Testis (tissue), 2 donors: ENCODE measurements at regions not wholly inside any gene's neighbourhood (a gene's known extent, or its start where the extent isn't known, plus 50 kb on each side); places are given as distances from the start of the nearest gene placed in this dataset.

Experiments
- POLR2A ChIP-seq: fragments of 450-650 bp; IDR thresholded peaks from one replicate; pipeline ENCODE4 v1.6.1; 2017; ENCODE audit warnings: antibody characterized with exemption, mild to moderate bottlenecking, moderate library complexity
- TF ChIP-seq, protein P1 (sequence below), 3 experiments: fragments of 450-650 bp in 2 of 3; fragments of 200-600 bp in 1 of 3; sonication (generic) in 1 of 3; IDR thresholded peaks; one replicate each; pipeline ENCODE4 v1.5.1; 2016 to 2019; ENCODE audit warnings: antibody characterized with exemption in 3 of 3, mild to moderate bottlenecking in 2 of 3, moderate library complexity in 1 of 3

DNA sequence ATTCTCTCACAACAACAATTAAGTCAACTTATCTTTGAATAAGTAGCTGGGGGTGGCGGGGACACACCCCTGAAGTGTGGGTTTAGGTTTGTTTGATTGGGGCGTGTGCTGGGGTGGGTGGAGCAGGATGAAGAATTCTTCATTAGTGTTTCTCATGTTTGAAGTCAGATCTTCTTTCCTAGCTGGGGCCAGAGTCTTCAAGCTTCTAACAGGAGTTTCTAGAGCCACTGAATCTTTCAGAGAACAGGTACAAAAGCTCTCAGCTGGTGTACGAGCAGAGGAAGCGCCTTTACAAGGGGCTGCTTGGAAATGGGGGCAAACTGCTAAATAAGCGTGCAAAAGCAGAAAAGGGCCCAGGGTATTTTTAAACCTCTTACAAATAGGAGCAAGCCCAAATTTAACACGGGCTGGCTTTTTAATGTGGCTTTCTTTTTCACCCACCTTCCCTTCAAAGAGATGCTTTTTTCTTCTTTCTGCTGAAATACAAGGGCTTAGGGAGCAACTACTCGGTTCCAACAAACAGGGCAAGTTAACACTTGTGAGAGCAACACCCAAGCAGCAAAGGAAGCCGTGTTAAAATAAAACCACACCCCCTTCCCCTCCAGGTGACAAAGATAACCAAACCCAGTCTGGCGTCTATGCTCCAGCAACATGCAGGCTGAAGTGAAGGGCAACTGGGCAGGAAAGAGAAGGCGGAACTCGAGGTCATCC lies 86.9 kb upstream of the RASGRP1 start:
- TF ChIP-seq, protein P1, sequence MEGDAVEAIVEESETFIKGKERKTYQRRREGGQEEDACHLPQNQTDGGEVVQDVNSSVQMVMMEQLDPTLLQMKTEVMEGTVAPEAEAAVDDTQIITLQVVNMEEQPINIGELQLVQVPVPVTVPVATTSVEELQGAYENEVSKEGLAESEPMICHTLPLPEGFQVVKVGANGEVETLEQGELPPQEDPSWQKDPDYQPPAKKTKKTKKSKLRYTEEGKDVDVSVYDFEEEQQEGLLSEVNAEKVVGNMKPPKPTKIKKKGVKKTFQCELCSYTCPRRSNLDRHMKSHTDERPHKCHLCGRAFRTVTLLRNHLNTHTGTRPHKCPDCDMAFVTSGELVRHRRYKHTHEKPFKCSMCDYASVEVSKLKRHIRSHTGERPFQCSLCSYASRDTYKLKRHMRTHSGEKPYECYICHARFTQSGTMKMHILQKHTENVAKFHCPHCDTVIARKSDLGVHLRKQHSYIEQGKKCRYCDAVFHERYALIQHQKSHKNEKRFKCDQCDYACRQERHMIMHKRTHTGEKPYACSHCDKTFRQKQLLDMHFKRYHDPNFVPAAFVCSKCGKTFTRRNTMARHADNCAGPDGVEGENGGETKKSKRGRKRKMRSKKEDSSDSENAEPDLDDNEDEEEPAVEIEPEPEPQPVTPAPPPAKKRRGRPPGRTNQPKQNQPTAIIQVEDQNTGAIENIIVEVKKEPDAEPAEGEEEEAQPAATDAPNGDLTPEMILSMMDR (IDR thresholded peaks at IDR 0.05): no peak
- no peak for TF ChIP-seq POLR2A
